GM23248 (cell line): ENCODE measurements at regions not wholly inside any gene's neighbourhood (a gene's known extent, or its start where the extent isn't known, plus 50 kb on each side); places are given as distances from the start of the nearest gene placed in this dataset.

Experiments
- EZH2 ChIP-seq: fragments of 200-600 bp; sonication (generic); IDR thresholded peaks from 2 replicates; pipeline ENCODE4 v1.6.1; 2018; ENCODE audit warnings: antibody characterized with exemption, mild to moderate bottlenecking; ENCODE audit not compliant: insufficient read depth, poor library complexity, severe bottlenecking
- EZH2phosphoT487 ChIP-seq: fragments of 200-600 bp; sonication (generic); IDR thresholded peaks from 2 replicates; pipeline ENCODE4 v1.6.1; 2018; ENCODE audit warnings: antibody characterized with exemption, moderate library complexity, mild to moderate bottlenecking, low read depth; ENCODE audit not compliant: insufficient read depth

GRCh38 chr17:33519692-33520091 lies 226.6 kb upstream of the ASIC2 start:
- TF ChIP-seq EZH2phosphoT487 (no peak), EZH2 (no peak)
